DOHH2 (cell line): ENCODE measurements at regions not wholly inside any gene's neighbourhood (a gene's known extent, or its start where the extent isn't known, plus 50 kb on each side); places are given as distances from the start of the nearest gene placed in this dataset.

Source experiments
- EZH2phosphoT487 ChIP-seq: fragments of 200-600 bp; sonication (generic); IDR thresholded peaks from 2 replicates; pipeline ENCODE4 v1.6.1; 2017; ENCODE audit warnings: borderline replicate concordance, mild to moderate bottlenecking, antibody characterized with exemption, low read length, moderate library complexity, mixed read lengths
- TF ChIP-seq, protein P1 (sequence below): fragments of 200-600 bp; sonication (generic); IDR thresholded peaks from one replicate; pipeline ENCODE4 v1.5.1; 2014; ENCODE audit warnings: antibody characterized with exemption, mild to moderate bottlenecking, low read depth, low read length; ENCODE audit not compliant: poor library complexity, severe bottlenecking

DNA sequence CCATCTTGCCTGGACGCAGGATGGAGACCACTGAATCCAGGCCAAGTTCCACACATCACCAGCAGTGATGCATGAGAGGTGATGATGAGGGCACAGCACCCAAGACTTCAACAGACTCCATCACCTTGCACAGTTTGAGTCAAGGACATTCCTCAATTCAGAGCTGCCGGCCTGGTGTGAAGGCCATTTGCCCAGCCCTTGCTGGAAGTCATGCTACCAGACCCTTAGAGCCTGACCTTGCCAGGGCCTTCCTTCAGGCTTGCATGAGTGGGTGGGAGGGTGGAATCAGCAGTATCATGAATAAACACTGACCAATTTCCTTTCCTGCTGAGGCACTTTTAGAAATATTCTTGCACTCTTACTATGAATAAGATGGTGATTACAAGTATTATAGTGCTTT, 130.2 kb upstream of the SSTR4 start:
- TF ChIP-seq, protein P1, sequence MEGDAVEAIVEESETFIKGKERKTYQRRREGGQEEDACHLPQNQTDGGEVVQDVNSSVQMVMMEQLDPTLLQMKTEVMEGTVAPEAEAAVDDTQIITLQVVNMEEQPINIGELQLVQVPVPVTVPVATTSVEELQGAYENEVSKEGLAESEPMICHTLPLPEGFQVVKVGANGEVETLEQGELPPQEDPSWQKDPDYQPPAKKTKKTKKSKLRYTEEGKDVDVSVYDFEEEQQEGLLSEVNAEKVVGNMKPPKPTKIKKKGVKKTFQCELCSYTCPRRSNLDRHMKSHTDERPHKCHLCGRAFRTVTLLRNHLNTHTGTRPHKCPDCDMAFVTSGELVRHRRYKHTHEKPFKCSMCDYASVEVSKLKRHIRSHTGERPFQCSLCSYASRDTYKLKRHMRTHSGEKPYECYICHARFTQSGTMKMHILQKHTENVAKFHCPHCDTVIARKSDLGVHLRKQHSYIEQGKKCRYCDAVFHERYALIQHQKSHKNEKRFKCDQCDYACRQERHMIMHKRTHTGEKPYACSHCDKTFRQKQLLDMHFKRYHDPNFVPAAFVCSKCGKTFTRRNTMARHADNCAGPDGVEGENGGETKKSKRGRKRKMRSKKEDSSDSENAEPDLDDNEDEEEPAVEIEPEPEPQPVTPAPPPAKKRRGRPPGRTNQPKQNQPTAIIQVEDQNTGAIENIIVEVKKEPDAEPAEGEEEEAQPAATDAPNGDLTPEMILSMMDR: no peak
- TF ChIP-seq EZH2phosphoT487: no peak
